IPS-15b (cell line): ENCODE measurements at regions not wholly inside any gene's neighbourhood (a gene's known extent, or its start where the extent isn't known, plus 50 kb on each side); places are given as distances from the start of the nearest gene placed in this dataset.
A peak's percentile ranks its signal among the peaks of the same experiment; 100 is the strongest.

ENCODE experiments used
- H3K27me3 ChIP-seq: one replicate; pipeline ENCODE4 v1.6.1; 2013; ENCODE audit warnings: low read length; ENCODE audit not compliant: control insufficient read depth, insufficient read depth
- H3K36me3 ChIP-seq: one replicate; pipeline ENCODE4 v1.6.1; 2013; ENCODE audit warnings: low read length; ENCODE audit not compliant: control insufficient read depth, insufficient read depth
- H3K4me1 ChIP-seq: one replicate; pipeline ENCODE4 v1.6.1; 2013; ENCODE audit warnings: mild to moderate bottlenecking, low read length; ENCODE audit not compliant: control insufficient read depth, insufficient read depth
- H3K4me3 ChIP-seq: one replicate; pipeline ENCODE4 v1.5.1; 2013; ENCODE audit warnings: low read depth, low read length
- H3K9ac ChIP-seq: one replicate; pipeline ENCODE4 v1.6.1; 2013; ENCODE audit warnings: low read depth, mild to moderate bottlenecking, low read length
- H3K9me3 ChIP-seq: one replicate; pipeline ENCODE4 v1.6.1; 2013; ENCODE audit warnings: mild to moderate bottlenecking, low read length; ENCODE audit not compliant: control insufficient read depth, insufficient read depth

DNA sequence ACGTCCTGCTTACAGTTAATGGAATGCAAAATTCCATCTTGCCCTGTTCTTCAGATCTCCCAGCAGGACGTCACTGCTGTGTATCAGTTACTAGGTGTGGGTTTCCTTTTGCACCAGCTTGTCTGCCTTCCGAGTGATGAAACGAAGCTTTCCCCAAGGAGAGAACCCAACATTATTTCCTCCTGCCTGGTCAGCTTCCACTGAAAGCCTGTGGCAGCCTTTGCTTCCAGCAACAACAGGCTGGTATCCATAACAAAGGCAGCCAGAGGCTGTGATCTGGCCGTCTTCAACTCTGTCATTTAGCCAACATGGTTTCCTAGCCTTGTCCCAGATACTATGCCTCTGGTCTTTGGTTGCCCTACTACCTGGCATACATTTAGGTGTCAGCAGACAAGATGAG is 78.9 kb upstream of the HEY2 start:
- no peak overlapping the region for H3K9ac ChIP-seq
- no peaks in the 10 kb centered on the region for H3K36me3 ChIP-seq
- H3K9me3 ChIP-seq = no peaks in the 10 kb centered on the region
- H3K4me3 ChIP-seq = no peak overlapping the region
- no peaks in the 10 kb centered on the region for H3K27me3 ChIP-seq
- H3K4me1 ChIP-seq = peaks cover 14% of the 10 kb centered on the region

GRCh38 chr6:125671323-125671722 is 78.1 kb upstream of the HEY2 start:
- no peaks in the 10 kb centered on the region for H3K36me3 ChIP-seq
- no peaks in the 10 kb centered on the region for H3K9me3 ChIP-seq
- peaks cover 13% of the 10 kb centered on the region for H3K4me1 ChIP-seq
- H3K9ac ChIP-seq = no peak overlapping the region
- no peaks in the 10 kb centered on the region for H3K27me3 ChIP-seq
- H3K4me3 ChIP-seq = no peak overlapping the region

DNA sequence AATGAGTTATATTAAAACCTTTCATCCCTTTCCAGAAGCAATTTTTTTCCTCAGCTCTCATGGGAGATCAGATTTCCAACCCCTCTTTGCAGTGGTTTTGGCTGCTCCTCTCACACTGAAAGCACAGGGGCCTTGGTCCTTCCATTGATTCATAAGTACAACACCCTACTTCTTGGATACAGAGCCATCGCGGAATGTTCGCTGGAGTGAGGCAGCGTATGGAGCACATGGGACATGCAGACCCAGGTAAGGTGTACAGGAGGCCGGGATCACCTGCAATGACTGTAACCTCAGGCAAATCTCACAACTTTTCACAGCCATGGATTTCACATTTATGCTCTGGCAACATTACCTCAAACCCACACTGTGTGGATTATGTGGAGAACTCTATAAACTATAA is 75.2 kb upstream of the HEY2 start:
- no peaks in the 10 kb centered on the region for H3K27me3 ChIP-seq
- no peak overlapping the region for H3K4me3 ChIP-seq
- H3K9me3 ChIP-seq = no peaks in the 10 kb centered on the region
- no peak overlapping the region for H3K9ac ChIP-seq
- H3K4me1 ChIP-seq = peaks cover 16% of the 10 kb centered on the region
- no peaks in the 10 kb centered on the region for H3K36me3 ChIP-seq

GRCh38 chr6:125678601-125679000 is 70.8 kb upstream of the HEY2 start:
- H3K27me3 ChIP-seq = no peaks in the 10 kb centered on the region
- H3K9me3 ChIP-seq = no peaks in the 10 kb centered on the region
- no peak overlapping the region for H3K9ac ChIP-seq
- no peak overlapping the region for H3K4me3 ChIP-seq
- H3K36me3 ChIP-seq = no peaks in the 10 kb centered on the region
- H3K4me1 ChIP-seq = peaks cover 13% of the 10 kb centered on the region

- Histone ChIP-seq H3K36me3 (no peaks in the 10 kb centered on the region), H3K4me1 (peaks cover 13% of the 10 kb centered on the region), H3K9ac (no peak overlapping the region), H3K27me3 (no peaks in the 10 kb centered on the region), H3K4me3 (no peak overlapping the region), H3K9me3 (no peaks in the 10 kb centered on the region)
Observed at GRCh38 chr6:125679128-125679527, 70.3 kb upstream of the HEY2 start.

DNA sequence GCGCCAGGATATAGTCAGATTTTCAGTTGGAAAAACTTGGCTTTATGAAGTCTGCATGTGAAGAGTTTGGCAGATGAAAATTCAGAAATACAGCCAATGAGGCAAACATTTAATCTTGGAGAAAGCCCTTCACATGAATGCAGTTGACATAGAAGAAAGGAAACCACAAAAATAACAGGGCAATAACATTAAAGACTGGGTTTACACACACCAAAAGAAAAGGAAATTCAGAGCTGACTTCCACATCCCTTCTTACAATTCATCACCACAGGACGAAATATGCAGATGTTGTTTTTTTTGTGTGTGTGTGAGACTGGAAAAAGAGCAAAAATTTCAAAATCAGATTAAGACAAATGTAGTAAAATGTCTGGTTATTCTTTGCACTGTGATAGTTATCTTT is 69.8 kb upstream of the HEY2 start:
- Histone ChIP-seq H3K9me3 (no peaks in the 10 kb centered on the region), H3K4me3 (no peak overlapping the region), H3K27me3 (no peaks in the 10 kb centered on the region), H3K9ac (no peak overlapping the region), H3K36me3 (no peaks in the 10 kb centered on the region), H3K4me1 (peaks cover 13% of the 10 kb centered on the region)

DNA sequence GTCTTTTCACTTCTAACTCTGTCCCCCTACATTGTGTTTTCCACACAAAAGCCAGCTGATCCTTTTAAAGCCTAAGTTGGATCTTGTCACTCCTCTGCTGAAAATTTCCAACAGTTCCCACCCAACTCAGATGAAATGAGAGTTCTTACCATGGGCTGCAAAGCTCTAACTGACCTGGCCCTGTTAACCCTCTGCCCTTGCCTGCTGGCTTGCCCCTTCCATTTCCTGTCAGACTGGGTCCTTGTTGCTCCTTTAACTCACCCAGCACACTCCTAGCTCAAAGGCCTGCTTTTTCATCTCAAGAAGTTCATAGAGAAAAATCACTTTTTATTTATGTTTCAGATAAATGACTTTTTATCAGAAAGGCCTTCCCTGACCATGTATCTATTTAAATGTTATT is 66.5 kb upstream of the HEY2 start:
- H3K4me1 ChIP-seq = peaks cover 13% of the 10 kb centered on the region
- no peaks in the 10 kb centered on the region for H3K27me3 ChIP-seq

DNA sequence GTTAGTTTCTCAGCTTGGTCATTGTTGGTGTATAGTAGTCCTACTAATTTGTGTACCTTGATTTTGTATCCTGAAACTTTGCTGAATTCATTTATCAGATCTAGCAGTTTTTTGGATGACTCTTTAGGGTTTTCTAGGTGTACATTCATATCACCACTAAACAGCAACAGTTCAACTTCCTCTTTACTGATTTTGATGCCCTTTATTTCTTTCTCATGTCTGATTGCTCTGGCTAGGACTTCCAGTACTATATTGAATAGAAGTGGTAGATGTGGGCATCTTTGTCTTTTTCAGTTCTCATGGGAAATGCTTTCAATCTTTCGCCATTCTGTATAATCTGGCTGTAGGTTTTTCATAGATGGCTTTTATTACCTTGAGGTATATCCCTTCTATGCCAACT is 61.3 kb upstream of the HEY2 start:
- Histone ChIP-seq H3K4me1 (no peaks in the 10 kb centered on the region), H3K9ac (no peak overlapping the region), H3K4me3 (no peak overlapping the region), H3K36me3 (peaks cover 14% of the 10 kb centered on the region), H3K9me3 (peaks cover 45% of the 10 kb centered on the region), H3K27me3 (no peaks in the 10 kb centered on the region)

More for the DNA sequence above, 66.5 kb upstream of the HEY2 start:
- no peak overlapping the region for H3K4me3 ChIP-seq
- no peaks in the 10 kb centered on the region for H3K36me3 ChIP-seq
- peaks cover 2% of the 10 kb centered on the region for H3K9me3 ChIP-seq
- H3K9ac ChIP-seq = no peak overlapping the region

GRCh38 chr6:125693480-125693879 is 56.0 kb upstream of the HEY2 start:
- peaks cover 55% of the 10 kb centered on the region for H3K9me3 ChIP-seq
- H3K27me3 ChIP-seq = no peaks in the 10 kb centered on the region
- H3K4me1 ChIP-seq = no peaks in the 10 kb centered on the region
- H3K9ac ChIP-seq = no peak overlapping the region
- H3K4me3 ChIP-seq = no peak overlapping the region
- H3K36me3 ChIP-seq = peaks cover 37% of the 10 kb centered on the region

GRCh38 chr6:125699591-125699990 is 49.8 kb upstream of the HEY2 start:
- Histone ChIP-seq H3K4me3 (peak overlapping the region; percentile 10), H3K4me1 (peaks cover 7% of the 10 kb centered on the region), H3K9me3 (peaks cover 1% of the 10 kb centered on the region), H3K36me3 (peaks cover 13% of the 10 kb centered on the region), H3K9ac (no peak overlapping the region), H3K27me3 (no peaks in the 10 kb centered on the region)
